IPS-NIHi7 (cell line): ENCODE measurements at regions not wholly inside any gene's neighbourhood (a gene's known extent, or its start where the extent isn't known, plus 50 kb on each side); places are given as distances from the start of the nearest gene placed in this dataset.
"Not testable (repeated sequence)": the region's sequence is repeated elsewhere in the genome, so short reads cannot be mapped to it uniquely, and the experiment has no call there.

Experiments used
- DNase-seq: peaks from one replicate; pipeline ENCODE4 v3.0.0; 2012; ENCODE audit warnings: mixed read lengths; ENCODE audit errors: extremely low spot score

GRCh38 chr1:103469801-103470200, 55.7 kb upstream of the RNPC3 start:
- no peak for DNase-seq

DNA sequence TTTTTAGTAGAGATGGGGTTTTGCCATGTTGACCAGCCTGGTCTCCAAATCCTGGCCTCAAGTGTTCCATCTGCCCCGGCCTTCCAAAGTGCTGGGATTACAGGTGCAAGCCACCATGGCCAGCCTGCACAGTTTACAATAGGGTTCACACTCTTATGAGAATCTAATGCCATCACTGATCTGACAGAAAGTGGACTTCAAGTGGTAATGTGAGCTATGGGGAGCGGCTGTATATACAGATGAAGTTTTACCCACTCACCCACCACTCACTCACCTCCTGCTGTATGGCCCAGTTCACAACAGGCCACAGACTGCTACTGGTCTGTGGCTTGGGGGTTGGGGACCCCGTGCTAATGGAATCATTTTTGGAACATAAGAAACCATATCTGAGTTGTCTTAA, 58.4 kb upstream of the RNPC3 start:
- no peak for DNase-seq

DNA sequence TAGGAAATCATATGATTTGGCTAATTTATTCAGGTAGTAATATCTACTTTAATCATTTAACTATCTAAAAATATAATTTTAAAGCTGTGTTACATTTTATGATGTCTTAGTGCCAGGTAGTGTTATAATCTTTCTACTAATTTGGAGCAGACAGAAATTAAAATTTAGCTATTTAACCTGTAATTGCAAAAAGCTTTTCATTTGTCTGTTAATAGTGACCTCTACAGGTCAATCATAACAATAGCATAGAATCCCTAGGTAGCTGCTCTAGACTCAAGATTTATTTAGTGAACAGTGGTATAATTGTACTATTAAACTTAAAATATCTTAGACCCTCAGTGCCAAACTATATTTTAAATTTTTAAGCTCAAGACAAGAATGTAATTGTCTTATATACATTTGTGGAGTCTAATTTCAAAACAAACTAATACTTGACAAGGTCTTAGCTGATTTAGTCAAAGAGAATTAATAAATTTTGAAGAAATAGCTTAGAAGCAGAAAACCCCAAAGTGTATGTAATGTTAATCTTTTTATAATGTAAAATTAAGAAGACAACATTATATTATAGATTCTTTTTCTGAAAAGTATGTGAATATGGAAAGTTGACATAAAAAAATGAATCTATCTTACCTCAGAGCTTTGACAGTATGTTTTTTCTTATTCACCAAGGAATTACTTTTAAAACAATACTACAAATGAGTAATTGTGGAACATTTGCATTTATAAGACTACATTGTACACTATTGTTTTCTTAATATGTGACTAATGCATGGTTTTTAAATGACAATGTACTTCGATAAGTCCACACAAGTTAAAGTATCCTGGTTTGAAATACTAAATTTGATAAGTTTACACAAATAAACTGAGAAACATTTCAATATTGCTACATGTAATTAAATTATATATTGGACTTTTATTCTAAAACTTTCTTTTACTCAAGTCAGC, 64.1 kb upstream of the RNPC3 start:
- peak; percentile 14 for DNase-seq

DNA sequence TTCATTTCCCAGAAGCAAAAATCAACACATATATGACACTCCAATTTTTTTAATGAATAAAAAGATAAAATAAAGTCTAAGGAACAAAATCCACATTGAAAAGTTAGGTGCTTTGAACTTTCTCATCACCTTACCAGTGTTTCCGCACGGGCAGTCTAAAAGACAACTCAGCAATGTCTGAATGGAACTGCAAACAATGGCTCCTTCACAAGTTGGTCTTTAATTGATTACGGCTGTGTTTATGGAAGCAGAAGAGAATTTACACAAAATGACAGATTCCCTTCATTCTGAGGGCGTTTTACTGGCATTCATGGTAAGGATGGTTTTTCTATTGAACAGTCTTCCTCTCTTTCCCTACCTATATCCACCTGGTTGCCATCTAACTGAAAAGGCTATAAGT, 65.0 kb upstream of the RNPC3 start:
- DNase-seq, result no peak

DNA sequence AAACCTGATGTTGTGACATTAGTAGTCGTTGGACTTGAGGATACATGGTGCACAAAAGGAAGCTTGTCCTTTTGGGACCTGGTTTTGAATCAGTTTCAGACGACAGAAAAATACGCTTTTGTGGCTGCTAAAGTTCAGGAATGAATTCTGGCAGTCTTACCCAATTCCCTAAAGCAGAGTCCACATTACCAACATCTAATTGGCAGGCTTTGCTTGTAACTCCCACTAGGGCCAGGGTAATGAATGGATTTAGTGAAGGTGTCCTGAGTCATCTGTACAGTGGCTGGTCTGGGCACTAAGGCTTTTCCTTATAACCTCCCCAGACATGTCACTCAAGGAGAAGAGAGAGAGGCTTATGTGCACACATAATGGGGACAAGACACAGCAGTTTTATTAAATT, 66.2 kb upstream of the RNPC3 start:
- DNase-seq, result no peak

- DNase-seq, result peak; percentile 45
These were observed 67.5 kb upstream of the RNPC3 start for GRCh38 chr1:103457886-103458455.

GRCh38 chr1:103448560-103448959, 76.9 kb upstream of the RNPC3 start:
- no peak for DNase-seq

- no peak for DNase-seq
These were observed 78.0 kb upstream of the RNPC3 start for GRCh38 chr1:103447471-103447870.

DNA sequence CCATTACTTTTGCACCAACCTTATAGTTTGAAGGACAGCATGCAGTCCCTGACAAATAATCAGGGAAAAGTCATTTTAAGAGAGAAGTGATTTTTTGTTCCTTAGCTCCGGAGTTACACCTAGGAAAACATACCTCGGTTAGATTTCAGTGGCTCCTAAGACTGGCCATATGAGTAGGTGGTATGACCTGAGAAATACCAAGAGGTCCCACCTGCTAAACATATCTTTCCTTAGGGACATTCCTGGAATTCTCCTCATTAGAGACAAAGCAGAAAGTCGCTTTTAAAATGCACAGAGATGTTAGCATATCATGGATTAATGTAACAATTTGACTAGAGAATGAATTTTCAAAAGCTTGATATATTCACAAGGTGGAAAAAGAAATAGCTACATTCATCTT, 84.2 kb upstream of the RNPC3 start:
- peak; percentile 10 for DNase-seq

GRCh38 chr1:103436568-103437100, 88.9 kb upstream of the RNPC3 start:
- not testable (repeated sequence) for DNase-seq

GRCh38 chr1:103435443-103435842, 90.1 kb upstream of the RNPC3 start:
- DNase-seq, result no peak

- no peak for DNase-seq
These were observed 100.8 kb upstream of the RNPC3 start for GRCh38 chr1:103424650-103425049.

DNA sequence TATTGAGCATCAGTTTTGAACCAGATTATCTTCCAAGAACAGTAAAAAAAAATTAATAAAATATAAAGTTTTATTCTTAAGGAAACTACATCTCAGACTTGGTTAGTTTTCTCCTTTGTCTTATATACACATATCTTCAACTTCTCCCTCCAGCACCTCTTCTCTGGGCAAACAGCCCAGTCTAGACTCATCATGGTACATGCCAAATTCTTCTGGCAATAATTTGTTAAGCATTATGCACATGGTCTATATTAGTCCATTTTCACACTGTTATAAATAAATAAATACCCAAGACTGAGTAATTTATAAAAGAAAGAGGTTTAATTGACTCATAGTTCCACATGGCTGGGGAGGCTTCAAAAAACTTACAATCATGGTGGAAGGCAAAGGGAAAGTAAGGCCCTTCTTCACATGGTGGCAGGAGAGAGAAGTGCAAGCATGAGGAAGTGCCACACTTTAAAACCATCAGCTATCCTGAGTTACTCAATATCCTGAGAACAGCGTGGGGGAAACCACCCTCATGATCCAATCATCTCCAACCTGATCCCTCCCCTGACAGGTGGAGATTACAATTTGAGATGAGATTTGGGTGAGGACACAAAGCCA, 108.7 kb upstream of the RNPC3 start:
- no peak for DNase-seq

- DNase-seq, result no peak
These were observed 137.6 kb upstream of the RNPC3 start for GRCh38 chr1:103387898-103388297.

DNA sequence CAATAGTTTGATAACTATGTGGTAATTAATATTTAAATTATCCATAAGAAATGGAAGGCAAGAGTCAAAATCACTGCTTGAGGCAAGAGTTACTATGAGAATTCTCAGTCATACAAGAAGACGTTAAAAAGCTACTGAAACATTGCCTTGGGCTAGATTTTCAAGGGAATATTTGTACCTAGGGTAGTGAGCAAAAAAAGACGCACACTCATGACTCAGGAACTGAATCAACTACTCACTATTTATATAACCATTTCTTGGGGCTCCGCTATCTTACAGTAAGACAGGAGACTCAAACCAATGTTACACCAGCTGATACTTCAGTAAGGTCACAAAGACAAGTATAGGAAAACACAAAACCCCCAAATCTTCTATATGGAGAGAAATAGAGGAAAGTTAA, 151.5 kb upstream of the RNPC3 start:
- no peak for DNase-seq

- DNase-seq, result no peak
These were observed 152.6 kb upstream of the RNPC3 start for GRCh38 chr1:103372866-103373265.

- DNase-seq, result no peak
These were observed 154.3 kb upstream of the RNPC3 start for GRCh38 chr1:103371234-103371633.

- no peak for DNase-seq
These were observed 158.3 kb upstream of the RNPC3 start for GRCh38 chr1:103367186-103367585.

- no peak for DNase-seq
These were observed 159.5 kb upstream of the RNPC3 start for GRCh38 chr1:103365860-103366569.

DNA sequence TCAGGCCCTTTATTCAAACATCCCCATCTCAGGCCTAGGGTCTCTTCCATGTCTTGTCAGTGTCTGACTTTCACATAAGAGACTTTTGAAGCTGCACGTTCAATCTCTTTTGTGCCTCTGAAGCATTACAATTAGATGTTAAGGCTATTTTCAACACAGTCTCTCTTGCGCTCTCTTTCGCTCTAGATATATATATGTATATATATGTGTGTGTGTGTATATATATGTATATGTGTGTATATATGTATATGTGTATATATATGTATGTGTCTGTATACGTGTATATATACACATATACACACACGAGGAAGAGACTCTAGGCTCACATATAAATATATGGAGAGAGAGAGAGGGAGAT, 162.5 kb upstream of the RNPC3 start:
- DNase-seq, result no peak

GRCh38 chr1:103362348-103363007, 163.0 kb upstream of the RNPC3 start:
- no peak for DNase-seq

DNA sequence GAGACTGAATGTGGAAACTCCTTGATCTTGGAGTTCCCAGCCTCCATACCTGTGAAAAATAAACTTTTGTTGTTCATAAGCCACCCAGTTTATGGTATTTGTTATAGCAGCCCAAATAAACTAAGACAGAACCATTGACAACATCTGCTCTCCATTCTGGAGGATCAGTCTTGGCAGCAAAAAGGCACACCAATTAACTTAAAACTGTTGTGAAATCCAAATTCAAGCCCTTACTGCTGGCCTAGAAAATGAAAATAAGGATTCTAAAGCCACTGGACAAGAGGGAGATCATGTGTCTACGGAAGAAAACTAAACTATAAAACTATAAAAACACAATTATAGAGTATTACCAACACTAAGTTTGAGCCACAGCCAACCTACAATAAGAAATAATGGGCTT, 172.1 kb upstream of the RNPC3 start:
- DNase-seq, result no peak
